Stimulated activated naive CD4-positive, alpha-beta T cell treated with Interleukin-2 at 50 U/mL for 16 hours (primary cell): ENCODE measurements at regions not wholly inside any gene's neighbourhood (a gene's known extent, or its start where the extent isn't known, plus 50 kb on each side); places are given as distances from the start of the nearest gene placed in this dataset.
"Not testable (repeated sequence)": the region's sequence is repeated elsewhere in the genome, so short reads cannot be mapped to it uniquely, and the experiment has no call there.

Experiments used
- DNase-seq: peaks from one replicate; lab custom pipeline; 2025; lab: John Stamatoyannopoulos, UW

DNA sequence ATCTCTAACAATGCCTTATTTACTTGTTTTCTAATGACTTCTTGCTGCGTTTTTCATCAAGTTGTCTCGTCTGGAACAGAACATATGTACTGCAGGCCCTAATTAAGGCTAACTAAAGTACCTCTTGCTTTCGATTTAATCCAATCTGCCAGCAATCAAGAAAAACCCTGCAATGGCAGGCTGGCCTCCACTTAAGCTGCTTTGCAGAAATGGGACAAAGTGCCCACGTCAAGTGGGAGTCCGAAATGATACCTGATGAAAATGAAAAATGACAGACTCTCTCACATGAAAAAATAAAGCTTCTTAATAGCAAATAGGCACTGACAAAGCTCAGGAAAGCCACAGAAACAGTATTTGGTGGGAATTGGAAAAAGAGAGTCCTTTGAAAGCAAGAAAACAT lies 1454.7 kb downstream of the FAM181B start:
- no peak for DNase-seq

GRCh38 chr11:81270686-81271085 lies 1463.0 kb downstream of the FAM181B start:
- no peak for DNase-seq

DNA sequence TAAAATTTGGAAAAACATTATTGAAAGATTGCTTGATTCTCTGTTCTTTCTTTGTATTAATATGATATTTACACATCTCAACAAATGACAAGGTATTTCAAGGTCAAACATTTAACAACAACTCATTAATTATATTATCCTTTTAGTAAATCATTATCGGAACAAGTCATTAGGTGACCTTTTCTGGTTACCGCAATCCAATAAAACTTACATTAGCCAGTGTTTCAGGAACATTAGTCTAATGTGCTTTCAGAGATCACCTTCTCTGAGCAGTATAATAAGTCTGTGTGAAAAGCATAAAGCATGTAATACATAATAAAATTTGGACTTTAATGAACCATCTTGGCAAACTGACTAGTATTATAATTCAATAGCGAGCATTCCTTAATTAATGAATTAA lies 1466.4 kb downstream of the FAM181B start:
- DNase-seq, result no peak

- DNase-seq, result no peak
Measured at GRCh38 chr11:81259471-81259870, 1474.2 kb downstream of the FAM181B start.

GRCh38 chr11:81255895-81256294 lies 1477.8 kb downstream of the FAM181B start:
- no peak for DNase-seq

DNA sequence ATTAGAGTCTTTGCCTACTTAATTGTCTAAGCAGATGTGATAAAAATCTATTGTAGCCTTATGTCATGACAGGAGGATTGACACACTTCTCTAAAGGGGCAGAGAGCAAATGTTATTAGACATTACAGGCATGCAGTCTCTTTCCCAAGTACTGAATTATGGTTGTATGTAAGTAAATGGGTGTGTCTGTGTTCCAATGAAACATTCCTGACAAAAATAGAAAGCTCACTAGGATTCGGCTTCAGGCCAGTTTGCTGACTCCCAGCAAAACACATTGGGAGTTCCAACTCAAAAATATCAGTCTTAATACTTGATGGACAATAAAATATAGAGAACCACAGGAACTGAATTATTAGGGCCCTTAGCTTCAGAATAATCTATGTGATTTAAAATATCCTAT lies 1480.4 kb downstream of the FAM181B start:
- DNase-seq, result no peak

DNA sequence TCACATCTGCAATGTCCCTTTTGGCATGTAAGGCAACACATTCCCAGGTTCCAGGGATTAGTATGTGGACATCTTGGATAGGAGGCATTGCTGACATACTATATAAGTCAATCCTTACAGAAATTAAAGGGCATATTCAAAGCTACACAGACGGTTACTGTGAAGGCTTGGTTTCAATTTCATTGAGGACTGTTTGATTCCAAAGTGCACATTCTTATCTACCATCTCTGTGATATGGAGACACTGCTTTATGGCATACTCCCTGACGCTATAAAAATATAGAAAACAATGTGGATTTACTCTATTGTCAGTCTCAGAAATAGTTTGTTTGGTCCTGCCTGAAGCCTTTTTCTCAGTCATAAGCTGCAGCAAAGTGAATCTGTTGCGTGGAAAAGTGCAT lies 1486.7 kb downstream of the FAM181B start:
- DNase-seq, result no peak

- DNase-seq, result no peak
Measured at GRCh38 chr11:81245791-81246190, 1487.9 kb downstream of the FAM181B start.

GRCh38 chr11:81241672-81242275 lies 1491.9 kb downstream of the FAM181B start:
- no peak for DNase-seq

GRCh38 chr11:81237139-81237538 lies 1496.5 kb downstream of the FAM181B start:
- DNase-seq, result no peak

DNA sequence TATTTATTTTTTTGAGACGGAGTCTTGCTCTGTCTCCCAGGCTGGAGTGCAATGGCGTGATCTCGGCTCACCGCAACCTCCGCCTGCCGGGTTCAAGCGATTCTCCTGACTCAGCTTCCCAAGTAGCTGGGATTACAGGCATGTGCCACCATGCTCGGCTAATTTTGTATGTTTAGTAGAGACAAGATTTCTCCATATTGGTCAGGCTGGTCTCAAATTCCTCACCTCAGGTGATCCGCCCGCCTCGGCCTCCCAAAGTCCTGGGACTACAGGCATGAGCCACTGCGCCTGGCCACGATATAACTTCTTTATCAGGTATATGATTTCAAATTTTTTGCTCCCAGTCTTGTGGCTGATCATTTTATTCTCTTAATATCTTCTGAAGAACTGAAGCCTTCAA lies 1506.3 kb downstream of the FAM181B start:
- not testable (repeated sequence) for DNase-seq

GRCh38 chr11:81224396-81224795 lies 1509.3 kb downstream of the FAM181B start:
- DNase-seq, result no peak

GRCh38 chr11:81222491-81222890 lies 1511.2 kb downstream of the FAM181B start:
- no peak for DNase-seq

GRCh38 chr11:81220146-81220895 lies 1513.3 kb downstream of the FAM181B start:
- DNase-seq, result no peak

DNA sequence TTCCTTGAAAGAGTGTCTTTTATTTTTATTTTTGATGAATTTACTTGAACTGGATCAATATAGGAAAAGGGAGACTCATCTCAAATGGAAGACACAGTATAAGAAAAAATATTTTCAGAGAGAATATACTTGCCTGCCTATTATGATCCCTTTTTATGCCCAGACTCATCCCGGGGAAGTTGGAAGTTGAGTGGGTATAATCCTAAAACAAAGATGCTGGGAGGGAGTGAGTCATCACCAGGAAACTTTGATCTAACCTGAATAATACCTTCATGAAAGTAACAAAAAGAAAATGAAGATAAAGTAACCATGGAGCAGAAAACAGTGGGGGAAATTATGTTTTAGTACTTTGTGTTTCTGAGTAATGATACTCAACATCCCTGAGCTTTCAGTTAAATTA lies 1514.0 kb downstream of the FAM181B start:
- DNase-seq, result no peak

- no peak for DNase-seq
Measured at GRCh38 chr11:81218440-81218839, 1515.2 kb downstream of the FAM181B start.

- no peak for DNase-seq
Measured at GRCh38 chr11:81211050-81211449, 1522.6 kb downstream of the FAM181B start.

GRCh38 chr11:81207421-81208054 lies 1526.1 kb downstream of the FAM181B start:
- no peak for DNase-seq

DNA sequence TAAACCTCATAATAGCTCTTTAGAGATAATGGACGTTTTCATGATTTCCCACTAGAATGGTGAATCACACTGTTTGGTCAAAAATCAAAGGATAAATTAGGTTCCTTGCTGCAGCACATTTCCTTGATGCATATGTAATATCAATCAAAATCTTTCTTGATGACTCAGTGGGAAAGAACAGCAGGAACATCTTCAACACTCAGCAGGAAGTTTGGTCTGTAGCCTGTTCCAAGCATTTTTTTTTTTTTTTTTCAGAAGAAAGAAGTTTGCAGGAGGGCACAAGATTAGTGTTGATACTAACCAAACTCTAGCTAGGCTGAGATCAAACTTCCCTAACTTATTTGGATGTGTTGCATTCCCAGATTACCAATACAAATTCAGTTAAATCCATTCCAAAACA lies 1529.8 kb downstream of the FAM181B start:
- no peak for DNase-seq

DNA sequence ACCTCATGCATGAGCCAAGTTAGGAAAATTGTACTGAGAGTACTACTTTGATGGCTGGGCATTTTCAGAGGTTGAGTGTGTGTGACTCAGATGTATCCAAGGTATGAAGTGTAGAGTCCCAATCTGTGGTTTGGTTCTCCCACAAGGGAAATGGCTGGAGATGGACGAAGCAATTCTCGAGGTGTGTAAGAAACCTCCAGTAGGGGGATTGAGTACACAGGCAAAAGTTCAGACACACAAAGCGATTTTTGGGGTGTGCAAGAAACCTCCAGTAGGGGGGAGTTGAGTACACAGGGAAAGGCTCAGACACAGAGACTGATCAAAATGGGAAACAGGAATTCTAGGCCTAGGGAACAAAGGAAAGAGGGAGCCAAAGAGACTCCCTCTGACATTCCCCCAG lies 1536.3 kb downstream of the FAM181B start:
- no peak for DNase-seq

- no peak for DNase-seq
Measured at GRCh38 chr11:81192516-81192915, 1541.1 kb downstream of the FAM181B start.

GRCh38 chr11:81190546-81190945 lies 1543.1 kb downstream of the FAM181B start:
- DNase-seq, result no peak

DNA sequence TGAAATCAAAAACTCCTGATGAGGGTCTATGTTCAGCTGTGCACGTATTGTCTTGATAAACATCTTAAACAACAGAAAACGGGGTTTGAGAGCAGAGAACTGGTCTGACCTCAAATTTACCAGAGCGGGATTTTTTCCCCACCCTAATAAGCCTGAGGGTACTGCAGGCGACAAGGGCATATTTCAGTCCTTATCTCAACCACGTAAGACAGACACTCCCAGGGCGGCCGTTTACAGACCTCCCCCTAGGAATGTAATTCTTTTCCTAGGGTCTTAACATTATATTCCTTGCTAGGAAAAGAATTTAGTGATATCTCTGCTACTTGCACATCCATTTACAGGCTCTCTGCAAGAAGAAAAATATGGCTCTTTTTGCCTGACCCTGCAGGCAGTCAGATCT lies 1546.6 kb downstream of the FAM181B start:
- DNase-seq, result not testable (repeated sequence)
